GM20431 (cell line): ENCODE measurements at regions not wholly inside any gene's neighbourhood (a gene's known extent, or its start where the extent isn't known, plus 50 kb on each side); places are given as distances from the start of the nearest gene placed in this dataset.
"Not testable (repeated sequence)": the region's sequence is repeated elsewhere in the genome, so short reads cannot be mapped to it uniquely, and the experiment has no call there.

Source experiments
- in situ Hi-C: fragments of 300-500 bp; cut with MseI, MboI; formaldehyde crosslinking; loops from one replicate; pipeline ENCODE4 v1.15.0; 2020; ENCODE audit warnings: low sequenced_read_pairs; ENCODE audit not compliant: unreplicated experiment

DNA sequence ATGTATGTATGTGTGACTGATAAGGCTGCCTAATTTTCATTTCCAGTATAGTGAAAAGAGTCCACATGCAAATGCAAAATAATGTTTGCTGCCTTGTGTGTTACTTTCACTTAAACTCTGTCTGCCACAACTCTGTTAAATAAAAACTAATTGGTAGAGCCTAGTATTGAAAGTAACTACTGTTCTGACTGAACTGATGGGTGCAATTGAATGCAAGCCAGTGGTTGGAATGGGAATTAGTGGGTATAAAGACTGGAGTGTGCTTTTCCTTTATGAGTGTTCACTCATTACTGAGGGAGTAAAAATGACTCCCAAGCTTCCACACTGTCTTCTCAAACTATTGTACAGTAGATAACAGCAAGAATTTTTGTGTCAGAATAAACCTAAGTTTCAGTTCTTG is 571.0 kb downstream of the TMTC2 start:
- in situ Hi-C loops: no loop called here

GRCh38 chr12:83256562-83256961 is 569.9 kb downstream of the TMTC2 start:
- in situ Hi-C loops: no loop called here

DNA sequence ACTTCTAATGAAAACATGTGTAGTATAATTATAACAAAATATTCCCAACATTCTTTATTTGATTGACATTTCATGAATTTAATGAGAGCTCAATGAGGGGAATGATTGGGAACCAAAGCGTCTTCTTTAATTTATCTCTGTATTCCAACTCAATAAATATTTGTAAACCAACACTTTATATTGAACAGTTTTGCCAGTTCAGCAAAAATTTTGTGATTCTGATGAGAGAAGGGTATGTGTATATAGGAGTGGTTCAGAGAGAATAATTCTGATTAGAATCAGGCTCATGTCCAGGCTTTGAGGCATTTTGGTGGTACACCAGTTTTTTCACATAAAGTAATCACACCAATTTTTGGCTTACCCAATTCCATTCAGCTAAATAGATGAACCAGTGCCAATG is 564.2 kb downstream of the TMTC2 start:
- in situ Hi-C loops: no loop called here

DNA sequence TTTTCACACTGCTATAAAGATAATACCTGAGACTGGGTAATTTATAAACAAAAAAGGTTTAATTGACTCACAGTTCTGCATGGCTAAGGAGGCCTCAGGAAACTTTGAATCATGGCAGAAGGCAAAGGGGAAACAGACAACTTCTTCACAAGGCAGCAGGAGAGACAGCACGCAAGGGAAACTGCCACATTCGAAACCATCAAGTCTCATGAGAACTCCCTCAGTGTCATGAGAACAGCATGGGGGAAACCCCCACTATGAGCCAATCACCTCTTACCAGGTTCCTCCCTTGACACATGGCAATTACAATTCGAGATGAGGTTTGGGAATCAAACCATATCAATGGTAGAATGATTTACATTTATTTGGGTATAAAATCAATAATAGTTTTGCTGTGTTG is 558.5 kb downstream of the TMTC2 start:
- in situ Hi-C loops: no loop called here

DNA sequence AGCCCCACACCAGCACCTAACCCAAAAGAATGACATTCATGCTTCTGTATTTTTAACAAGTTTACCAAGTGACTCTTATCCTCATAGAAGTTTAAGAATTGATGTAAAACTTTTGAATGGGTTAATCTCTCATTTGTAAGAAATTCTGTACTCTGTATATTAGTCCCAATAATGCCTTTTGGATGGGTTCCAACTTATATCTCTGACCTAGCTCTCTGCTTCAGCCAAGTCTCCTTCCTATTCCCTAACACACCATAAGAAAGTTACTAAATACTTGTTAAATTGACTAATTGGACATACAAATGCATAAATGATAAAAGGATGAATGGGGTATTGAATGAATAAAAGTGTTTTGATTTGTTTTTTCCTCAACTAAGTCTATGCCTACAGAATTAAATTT is 557.3 kb downstream of the TMTC2 start:
- in situ Hi-C loops: no loop called here

- in situ Hi-C loops: not testable (repeated sequence)
Measured at GRCh38 chr12:83233987-83234386, 547.3 kb downstream of the TMTC2 start.

GRCh38 chr12:83226960-83227359 is 540.3 kb downstream of the TMTC2 start:
- in situ Hi-C loops: not testable (repeated sequence)

- in situ Hi-C loops: no loop called here
Measured at GRCh38 chr12:83225806-83226205, 539.1 kb downstream of the TMTC2 start.

DNA sequence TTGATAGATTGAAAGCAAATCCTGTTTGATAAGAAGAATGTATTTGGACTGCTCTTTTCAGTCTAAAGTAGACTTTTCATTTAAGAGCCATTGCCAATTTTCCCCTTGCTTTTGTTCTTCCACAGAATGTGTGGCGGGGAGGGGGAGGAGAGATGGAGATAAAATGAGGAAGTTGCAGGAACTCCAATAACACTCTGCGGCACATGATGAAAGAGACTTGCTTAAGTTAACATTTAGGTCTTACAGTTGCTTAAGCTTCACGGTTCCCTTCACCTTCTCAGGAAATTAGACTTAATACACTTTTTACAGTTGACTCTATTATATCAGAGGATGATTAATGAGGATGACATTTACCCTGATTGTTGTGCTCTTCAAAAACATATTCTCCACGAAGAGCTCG is 537.3 kb downstream of the TMTC2 start:
- in situ Hi-C loops: no loop called here

DNA sequence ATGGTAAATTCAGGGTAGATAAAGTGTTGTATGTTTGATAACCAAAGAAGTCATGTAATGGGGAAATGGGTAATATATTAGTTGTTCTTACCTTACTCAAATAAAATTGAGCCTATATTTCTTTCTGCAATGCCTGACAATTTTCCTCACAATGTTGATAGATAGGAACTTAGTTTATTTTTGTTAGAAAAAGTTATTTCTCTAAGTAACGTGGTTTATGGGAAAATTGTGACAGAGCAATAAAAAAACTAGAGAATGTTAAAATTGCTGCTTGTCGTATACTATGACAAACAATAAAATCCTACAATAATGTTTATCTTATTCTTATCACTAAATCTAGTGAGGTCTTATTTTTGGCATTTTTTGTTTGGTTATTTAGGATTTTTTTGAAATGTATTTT is 534.1 kb downstream of the TMTC2 start:
- in situ Hi-C loops: no loop called here

DNA sequence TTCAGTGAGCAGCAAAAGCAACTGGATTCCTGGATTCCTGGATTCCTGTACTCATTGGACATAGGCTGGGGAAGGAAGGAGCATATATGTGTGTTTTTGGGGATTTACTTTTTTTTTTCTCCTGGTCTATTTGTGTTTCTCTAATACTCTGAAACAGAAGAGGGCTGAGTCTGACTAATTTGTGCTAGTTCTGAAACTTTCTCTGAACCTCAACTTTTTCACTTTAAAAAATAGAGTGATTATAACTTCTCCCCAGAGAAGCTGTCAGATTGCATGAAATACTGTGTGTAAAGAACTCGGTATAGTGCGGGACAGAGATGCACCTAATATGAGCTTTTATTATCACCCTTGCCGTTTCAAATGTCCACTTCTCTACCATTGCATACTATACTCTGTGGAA is 529.5 kb downstream of the TMTC2 start:
- in situ Hi-C loops: no loop called here

DNA sequence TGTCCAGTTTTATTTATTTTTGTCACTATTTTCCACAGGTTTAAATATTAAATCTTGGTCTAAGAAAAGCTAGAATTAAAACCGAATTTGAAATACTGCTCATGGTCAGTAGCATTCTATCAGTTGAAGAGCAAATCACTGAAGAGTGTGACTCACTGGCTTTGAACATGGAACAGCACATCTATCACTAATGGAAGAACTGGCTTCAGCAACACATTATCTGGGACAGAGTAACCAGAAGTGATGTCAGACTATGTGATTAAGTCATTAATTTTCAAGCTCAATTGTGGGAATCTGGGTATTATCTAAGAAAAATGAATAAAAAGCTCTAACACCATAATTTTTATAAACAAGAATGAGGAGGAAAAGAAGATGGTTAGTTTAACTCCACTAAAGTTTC is 527.5 kb downstream of the TMTC2 start:
- in situ Hi-C loops: no loop called here

- in situ Hi-C loops: no loop called here
Measured at GRCh38 chr12:83210933-83211332, 524.2 kb downstream of the TMTC2 start.

GRCh38 chr12:83199069-83199468 is 512.4 kb downstream of the TMTC2 start:
- in situ Hi-C loops: no loop called here

DNA sequence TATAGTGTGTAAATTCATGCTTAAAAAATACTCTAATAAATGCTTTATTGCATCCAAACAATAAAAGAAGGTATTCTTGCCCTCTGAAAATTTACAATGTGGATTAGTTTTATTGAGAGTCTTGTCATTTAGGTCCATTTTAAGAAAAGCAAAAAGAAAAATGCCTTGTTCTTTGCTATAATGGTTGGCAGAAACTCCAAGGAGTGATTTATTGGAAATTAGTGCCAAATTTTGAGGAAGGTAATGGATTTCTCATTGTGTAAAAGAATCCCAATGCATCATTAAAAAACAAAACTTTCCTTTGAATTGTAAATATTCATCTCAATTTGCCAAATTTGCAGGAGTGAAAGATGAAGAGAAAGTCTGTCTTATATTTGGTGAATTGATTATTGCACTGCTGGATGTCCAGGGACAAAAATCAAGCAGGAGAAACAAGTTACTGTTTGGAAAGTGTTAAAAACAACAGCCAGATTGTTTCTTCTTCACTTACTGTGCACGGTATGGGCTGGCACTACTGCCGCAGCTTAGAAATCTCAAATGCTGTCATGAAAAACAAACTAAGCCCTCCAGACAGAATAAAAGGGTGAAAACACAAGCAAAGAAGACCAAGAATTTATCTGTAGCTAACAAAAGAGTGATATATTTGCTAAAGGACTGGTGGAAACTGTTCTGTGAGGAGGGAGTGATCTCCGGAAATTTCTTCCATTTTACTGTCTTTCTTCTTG is 511.7 kb downstream of the TMTC2 start:
- in situ Hi-C loops: no loop called here

DNA sequence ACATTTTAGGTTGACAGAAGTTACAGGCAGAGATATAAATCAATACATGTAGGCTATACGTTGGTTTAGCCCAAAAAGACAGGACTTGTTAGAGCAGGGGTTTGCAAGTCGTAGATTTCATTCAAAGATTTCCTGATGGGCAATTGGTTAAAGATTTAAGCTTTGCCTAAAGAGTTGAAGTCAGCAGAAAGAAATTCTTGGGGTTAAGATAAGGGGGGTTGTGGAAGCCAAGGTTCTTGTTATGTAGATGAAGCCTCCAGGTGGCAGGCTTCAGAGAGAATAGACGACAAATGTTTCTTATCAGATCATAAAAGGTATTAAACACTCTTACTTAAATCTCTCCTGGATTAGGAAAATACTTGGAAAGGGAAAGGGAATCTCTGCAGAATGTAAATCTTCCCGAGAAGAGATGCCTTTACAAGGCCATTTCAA is 510.8 kb downstream of the TMTC2 start:
- in situ Hi-C loops: no loop called here

- in situ Hi-C loops: no loop called here
Measured at GRCh38 chr12:83196694-83197350, 510.1 kb downstream of the TMTC2 start.

- in situ Hi-C loops: no loop called here
Measured at GRCh38 chr12:83190631-83191390, 504.1 kb downstream of the TMTC2 start.

DNA sequence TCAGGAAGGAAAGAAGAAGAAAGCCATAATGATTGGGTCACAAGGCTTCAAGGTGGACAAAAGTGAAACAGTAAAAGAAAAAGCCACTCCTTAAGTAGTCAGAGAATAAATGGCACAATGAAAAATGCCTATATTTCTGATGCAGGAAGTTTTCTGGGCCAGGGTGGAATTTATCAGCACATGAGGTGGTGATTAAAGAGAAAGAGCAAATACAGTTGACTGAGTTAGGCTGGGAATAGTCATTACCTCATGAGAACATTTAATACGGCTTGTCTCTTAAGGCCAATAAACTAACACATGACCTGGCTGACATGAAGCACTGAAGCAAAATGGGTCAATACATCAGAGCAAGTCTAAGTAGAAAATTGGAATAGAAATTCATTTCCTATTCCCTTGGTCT is 499.7 kb downstream of the TMTC2 start:
- in situ Hi-C loops: no loop called here

DNA sequence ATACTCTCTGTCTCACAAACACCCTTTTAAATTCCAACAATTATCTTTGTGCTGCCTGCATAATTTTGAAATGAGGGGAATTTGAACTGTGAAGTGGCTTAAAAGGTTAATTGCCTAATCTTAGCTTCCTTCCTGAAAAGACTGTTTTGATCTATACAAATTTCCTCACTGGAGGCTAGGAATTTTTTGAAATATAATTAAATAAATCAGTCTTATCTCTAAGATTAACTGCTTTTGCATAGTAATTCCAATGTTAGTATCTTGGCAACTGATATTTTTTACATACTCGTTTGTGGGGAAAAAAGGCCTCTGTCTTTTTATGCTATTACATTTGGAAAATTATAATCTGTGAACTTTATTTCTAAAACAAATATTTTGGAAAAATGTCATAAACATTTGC is 498.5 kb downstream of the TMTC2 start:
- in situ Hi-C loops: no loop called here
